ENCODE measurements at regions not wholly inside any gene's neighbourhood (a gene's known extent, or its start where the extent isn't known, plus 50 kb on each side); places are given as distances from the start of the nearest gene placed in this dataset.

DNA sequence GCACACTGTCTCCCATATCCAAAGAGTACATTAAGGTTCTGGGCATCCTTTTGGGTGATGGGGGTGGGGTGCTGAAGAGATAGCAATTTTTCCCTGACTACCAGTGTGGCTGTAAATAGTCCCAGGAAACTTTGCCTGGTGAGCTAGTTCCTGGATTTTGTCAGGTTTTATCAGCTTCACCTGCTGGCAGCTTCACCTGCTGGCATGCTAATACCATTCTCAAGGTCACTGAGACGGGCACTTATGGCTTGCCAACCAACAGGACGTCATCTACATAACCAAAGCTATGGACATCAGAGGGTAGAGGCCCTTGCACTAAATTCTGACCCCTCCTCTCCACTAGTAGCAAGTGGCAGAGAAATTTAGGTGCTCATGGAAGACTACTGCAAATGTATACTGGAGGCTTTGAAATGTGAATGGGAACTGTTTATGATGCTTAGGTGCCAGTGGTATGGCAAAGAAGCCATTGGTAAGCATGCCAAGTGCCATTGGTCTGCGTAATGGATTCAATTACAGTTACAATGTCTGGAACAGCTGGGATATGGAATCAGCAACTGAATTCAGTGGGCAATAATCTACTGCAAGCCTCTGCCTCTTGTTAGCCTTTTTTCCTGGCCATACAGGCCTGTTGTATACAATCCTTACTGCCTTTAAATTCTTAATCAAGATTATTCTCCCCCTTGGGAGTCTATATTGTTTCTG lies 71.6 kb upstream of the SH3RF1 start (continued):
- no peak for TF ChIP-seq CHD1 (IDR thresholded peaks at IDR 0.05; ENCODE audit: low read depth, low read length)

DNA sequence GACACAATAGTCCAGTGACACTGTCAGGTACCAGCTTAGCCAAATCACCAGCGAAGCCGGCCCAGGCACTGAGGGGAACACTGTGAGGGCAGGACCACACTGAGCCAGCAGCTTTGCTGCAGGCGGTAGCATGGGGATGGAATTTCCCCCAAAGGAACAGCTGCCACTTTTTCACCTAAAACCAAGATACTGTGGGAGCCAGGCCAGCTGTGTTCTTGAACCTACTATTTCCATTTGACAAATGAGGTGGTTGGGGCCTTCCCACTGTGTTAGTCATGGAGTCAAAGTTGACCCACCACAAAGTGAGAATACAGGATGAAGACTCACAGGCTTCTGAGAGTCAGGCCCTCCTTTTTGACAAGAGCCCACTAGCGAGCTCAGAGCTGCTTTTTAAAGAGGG lies 70.7 kb upstream of the SH3RF1 start:
- peak; percentile 35 for ATAC-seq (ENCODE audit: low read depth)
- Histone ChIP-seq H3K9me3 (ENCODE audit: control insufficient read depth, insufficient read depth, low read length) (no peaks in the 10 kb centered on the region), H3K36me3 (ENCODE audit: control insufficient read depth, insufficient read depth, low read length) (no peaks in the 10 kb centered on the region), H4K20me1 (ENCODE audit: insufficient read depth, low read length) (no peaks in the 10 kb centered on the region; the same call in 1 of the 2 replicates), H3K56ac (ENCODE audit: extremely low read depth, insufficient read depth, low read length) (no peak overlapping the region), H3K27ac (ENCODE audit: insufficient read depth, low read length) (no peak overlapping the region), H2AFZ (replicated peaks; ENCODE audit: low read length, poor library complexity) (peak overlapping the region; percentile 64), H3K4me1 (ENCODE audit: control insufficient read depth, insufficient read depth, low read length) (peaks cover 25% of the 10 kb centered on the region), H3K23ac (ENCODE audit: low read depth, low read length) (0 out of 2 replicates have a peak overlapping the region, but pooled peaks have one; percentile 81), H2BK20ac (ENCODE audit: low read depth, low read length) (peak overlapping the region; percentile 72; the same call in 1 of the 2 replicates), H3K14ac (replicated peaks; ENCODE audit: low read depth, low read length) (peak overlapping the region; percentile 84; the same call in 1 of the 2 replicates), H2BK15ac (ENCODE audit: low read depth, low read length) (peak overlapping the region; percentile 79; the same call in 2 of the 3 replicates), H4K5ac (ENCODE audit: low read depth, low read length) (no peak overlapping the region), H3K18ac (ENCODE audit: low read depth, low read length) (peak overlapping the region; percentile 39; the same call in 1 of the 2 replicates), H2BK120ac (ENCODE audit: low read depth, low read length) (peak overlapping the region; percentile 58; the same call in 1 of the 2 replicates), H3K4me3 (ENCODE audit: insufficient read depth, low read depth, low read length) (no peak overlapping the region), H3K9me1 (ENCODE audit: insufficient read depth, low read length) (peaks cover 23% of the 10 kb centered on the region), H3K9ac (ENCODE audit: low read depth, low read length) (no peak overlapping the region), H3K4ac (ENCODE audit: low read depth, low read length) (peak overlapping the region; percentile 55), H2AK9ac (replicated peaks; ENCODE audit: low read depth, low read length, poor library complexity) (no peak overlapping the region), H3K79me1 (ENCODE audit: low read depth in 1 of 2, low read length in 2 of 2) (no peaks in the 10 kb centered on the region; a peak in 1 of 4 replicates), H4K8ac (ENCODE audit: low read depth in 2 of 2, low read length in 2 of 2) (peak overlapping the region in 1 of 2 experiments; percentile 51; a peak in 2 of 4 replicates), H4K91ac (ENCODE audit: insufficient read depth, low read depth, low read length) (peak overlapping the region; percentile 47; the same call in 1 of the 2 replicates), H3K27me3 (ENCODE audit: control insufficient read depth, insufficient read depth, low read length) (no peaks in the 10 kb centered on the region), H2AK5ac (ENCODE audit: low read depth, low read length) (peak overlapping the region; percentile 63; the same call in 1 of the 2 replicates), H3K4me2 (ENCODE audit: low read depth, low read length) (0 out of 2 replicates have a peak overlapping the region, but pooled peaks have one; percentile 21), H2BK5ac (ENCODE audit: low read depth, low read length, poor library complexity, severe bottlenecking) (peak overlapping the region; percentile 56)
- in situ Hi-C loops (cut with MboI; ENCODE audit: low sequenced_read_pairs) (no loop called here), dilution Hi-C loops (cut with HindIII; ENCODE audit: low sequenced_read_pairs, unreplicated experiment) (no loop called here), intact Hi-C loops (cut with micrococcal nuclease) (no loop called here)
- ChIA-PET CTCF (no interaction called here), POLR2A (ENCODE audit: unreplicated experiment) (interaction anchor here (0.6 kb wide), 1 partner anchor 73 kb away, joined by 3 read pairs; no protein-coding TSS in a partner anchor)
- BruUV-seq (replicated peaks): no TSS peak
- TF ChIP-seq MAFK (IDR thresholded peaks at IDR 0.05; ENCODE audit: low read depth, low read length): no peak
- TF ChIP-seq RFX5 (IDR thresholded peaks at IDR 0.05; ENCODE audit: low read depth, low read length): no peak
- no peak for TF ChIP-seq POLR2A (IDR thresholded peaks at IDR 0.05; ENCODE audit: low read depth, low read length)
- peak; percentile 74 for TF ChIP-seq RCOR1 (IDR thresholded peaks at IDR 0.05; ENCODE audit: insufficient replicate concordance, low read length)
- TF ChIP-seq, protein P1, sequence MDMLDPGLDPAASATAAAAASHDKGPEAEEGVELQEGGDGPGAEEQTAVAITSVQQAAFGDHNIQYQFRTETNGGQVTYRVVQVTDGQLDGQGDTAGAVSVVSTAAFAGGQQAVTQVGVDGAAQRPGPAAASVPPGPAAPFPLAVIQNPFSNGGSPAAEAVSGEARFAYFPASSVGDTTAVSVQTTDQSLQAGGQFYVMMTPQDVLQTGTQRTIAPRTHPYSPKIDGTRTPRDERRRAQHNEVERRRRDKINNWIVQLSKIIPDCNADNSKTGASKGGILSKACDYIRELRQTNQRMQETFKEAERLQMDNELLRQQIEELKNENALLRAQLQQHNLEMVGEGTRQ (IDR thresholded peaks at IDR 0.05; ENCODE audit: low read depth, low read length): no peak
- peak; percentile 73 for TF ChIP-seq FOS (IDR thresholded peaks at IDR 0.05; ENCODE audit: low read depth, low read length)
- peak; percentile 97 for DNase-seq
- no CpG with 5 or more reads among the region's 4 CpGs for WGBS, 2 experiments (ENCODE audit: extremely low coverage in 2 of 2, insufficient read length in 1 of 2)
